Right atrium auricular region (tissue), 2 donors: ENCODE measurements at regions not wholly inside any gene's neighbourhood (a gene's known extent, or its start where the extent isn't known, plus 50 kb on each side); places are given as distances from the start of the nearest gene placed in this dataset.

Experiments used
- DNase-seq: peaks from one replicate; pipeline ENCODE4 v3.0.0-alpha.2; 2019; ENCODE audit warnings: low spot score
- H3K27ac ChIP-seq, 2 donors: fragments of 200-600 bp; sonication (generic); 1 replicate in 1 of 2; 2 replicates in 1 of 2; pipeline ENCODE4 v1.5.1; 2016 to 2019
- H3K27me3 ChIP-seq, 2 donors: fragments of 200-600 bp; sonication (generic); one replicate each; pipeline versions ENCODE4 v1.5.1 to v1.6.0; 2017 to 2019
- H3K36me3 ChIP-seq: fragments of 200-600 bp; sonication (generic); one replicate; pipeline ENCODE4 v1.5.1; 2016
- H3K4me1 ChIP-seq, 2 donors: fragments of 200-600 bp; sonication (generic); one replicate each; pipeline versions ENCODE4 v1.5.1 to v1.6.0; 2017 to 2019
- H3K4me3 ChIP-seq, 2 donors: fragments of 200-600 bp; sonication (generic); 1 replicate in 1 of 2; 2 replicates in 1 of 2; pipeline ENCODE4 v1.5.1; 2017 to 2019; ENCODE audit warnings: mild to moderate bottlenecking in 1 of 2, moderate library complexity in 1 of 2
- H3K9me3 ChIP-seq, 2 donors: fragments of 200-600 bp; sonication (generic); one replicate each; pipeline ENCODE4 v1.5.1; 2019
- CTCF ChIP-seq, 2 donors: fragments of 200-600 bp; sonication (generic); IDR thresholded peaks; one replicate each; pipeline ENCODE4 v1.5.1; 2019; ENCODE audit warnings: antibody characterized with exemption in 2 of 2

GRCh38 chr4:111780965-111781364, 364.3 kb upstream of the FAM241A start:
- H3K36me3 ChIP-seq, result no peaks in the 10 kb centered on the region
- H3K4me3 ChIP-seq, result no peak overlapping the region
- no peaks in the 10 kb centered on the region for H3K9me3 ChIP-seq
- TF ChIP-seq CTCF (IDR thresholded peaks at IDR 0.05), result no peak
- H3K4me1 ChIP-seq, result no peaks in the 10 kb centered on the region
- no peak overlapping the region for H3K27ac ChIP-seq
- no peak for DNase-seq
- H3K27me3 ChIP-seq, result no peaks in the 10 kb centered on the region

GRCh38 chr4:111781611-111782010, 363.6 kb upstream of the FAM241A start:
- no peaks in the 10 kb centered on the region for H3K36me3 ChIP-seq
- no peaks in the 10 kb centered on the region for H3K9me3 ChIP-seq
- H3K27ac ChIP-seq, result no peak overlapping the region
- TF ChIP-seq CTCF (IDR thresholded peaks at IDR 0.05), result no peak
- no peak overlapping the region for H3K4me3 ChIP-seq
- DNase-seq, result no peak
- no peaks in the 10 kb centered on the region for H3K4me1 ChIP-seq
- H3K27me3 ChIP-seq, result no peaks in the 10 kb centered on the region

- Histone ChIP-seq H3K27me3 (no peaks in the 10 kb centered on the region), H3K4me1 (no peaks in the 10 kb centered on the region), H3K4me3 (no peak overlapping the region), H3K9me3 (no peaks in the 10 kb centered on the region), H3K36me3 (no peaks in the 10 kb centered on the region), H3K27ac (no peak overlapping the region)
- DNase-seq, result no peak
- no peak for TF ChIP-seq CTCF (IDR thresholded peaks at IDR 0.05)
These were observed 357.2 kb upstream of the FAM241A start for GRCh38 chr4:111788099-111788498.

GRCh38 chr4:111789901-111790640, 355.2 kb upstream of the FAM241A start:
- no peak for TF ChIP-seq CTCF (IDR thresholded peaks at IDR 0.05)
- H3K36me3 ChIP-seq, result no peaks in the 10 kb centered on the region

GRCh38 chr4:111792632-111793031, 352.6 kb upstream of the FAM241A start:
- no peaks in the 10 kb centered on the region for H3K27me3 ChIP-seq
- no peaks in the 10 kb centered on the region for H3K9me3 ChIP-seq
- H3K36me3 ChIP-seq, result no peaks in the 10 kb centered on the region
- no peak overlapping the region for H3K4me3 ChIP-seq
- no peak overlapping the region for H3K27ac ChIP-seq
- no peak for DNase-seq
- no peaks in the 10 kb centered on the region for H3K4me1 ChIP-seq
- TF ChIP-seq CTCF (IDR thresholded peaks at IDR 0.05), result no peak

More at GRCh38 chr4:111789901-111790640, 355.2 kb upstream of the FAM241A start:
- H3K4me3 ChIP-seq, result no peak overlapping the region
- no peaks in the 10 kb centered on the region for H3K4me1 ChIP-seq
- H3K9me3 ChIP-seq, result no peaks in the 10 kb centered on the region
- no peak overlapping the region for H3K27ac ChIP-seq
- no peak for DNase-seq
- H3K27me3 ChIP-seq, result no peaks in the 10 kb centered on the region
